NCI-H2227 (cell line): ENCODE measurements at regions not wholly inside any gene's neighbourhood (a gene's known extent, or its start where the extent isn't known, plus 50 kb on each side); places are given as distances from the start of the nearest gene placed in this dataset.
"Not testable (repeated sequence)": the region's sequence is repeated elsewhere in the genome, so short reads cannot be mapped to it uniquely, and the experiment has no call there.

ENCODE experiments used
- DNase-seq: peaks from one replicate; lab custom pipeline; 2025; ENCODE audit not compliant: unreplicated experiment; lab: John Stamatoyannopoulos, UW

GRCh38 chr22:26804315-26804714 lies 146.9 kb downstream of the MIAT start:
- DNase-seq, result no peak

GRCh38 chr22:26804911-26805539 lies 147.6 kb downstream of the MIAT start:
- no peak for DNase-seq

- DNase-seq, result no peak
These were observed 149.2 kb downstream of the MIAT start for GRCh38 chr22:26806445-26807175.

GRCh38 chr22:26811647-26811992 lies 154.2 kb downstream of the MIAT start:
- DNase-seq, result no peak

- DNase-seq, result no peak
These were observed 155.3 kb downstream of the MIAT start for GRCh38 chr22:26812731-26813130.

GRCh38 chr22:26816726-26817125 lies 159.3 kb downstream of the MIAT start:
- DNase-seq, result no peak

GRCh38 chr22:26817926-26818325 lies 160.5 kb downstream of the MIAT start:
- no peak for DNase-seq

GRCh38 chr22:26821854-26822253 lies 164.5 kb downstream of the MIAT start:
- DNase-seq, result no peak

GRCh38 chr22:26822313-26822712 lies 164.9 kb downstream of the MIAT start:
- DNase-seq, result no peak

- DNase-seq, result no peak
These were observed 166.6 kb downstream of the MIAT start for GRCh38 chr22:26823966-26824365.

- DNase-seq, result no peak
These were observed 168.9 kb downstream of the MIAT start for GRCh38 chr22:26825960-26826935.

GRCh38 chr22:26827611-26828010 lies 170.2 kb downstream of the MIAT start:
- DNase-seq, result no peak

GRCh38 chr22:26828311-26828710 lies 170.9 kb downstream of the MIAT start:
- no peak for DNase-seq

- DNase-seq, result no peak
These were observed 173.4 kb downstream of the MIAT start for GRCh38 chr22:26830837-26831236.

GRCh38 chr22:26835023-26835422 lies 177.6 kb downstream of the MIAT start:
- no peak for DNase-seq

- DNase-seq, result peak; percentile 17
These were observed 178.6 kb downstream of the MIAT start for GRCh38 chr22:26835929-26836528.

GRCh38 chr22:26837784-26838470 lies 180.5 kb downstream of the MIAT start:
- DNase-seq, result no peak

- no peak for DNase-seq
These were observed 181.1 kb downstream of the MIAT start for GRCh38 chr22:26838471-26838825.

GRCh38 chr22:26839216-26839615 lies 181.8 kb downstream of the MIAT start:
- no peak for DNase-seq

- not testable (repeated sequence) for DNase-seq
These were observed 183.4 kb downstream of the MIAT start for GRCh38 chr22:26840770-26841169.

GRCh38 chr22:26842103-26842502 lies 184.7 kb downstream of the MIAT start:
- no peak for DNase-seq
